ENCODE measurements at regions not wholly inside any gene's neighbourhood (a gene's known extent, or its start where the extent isn't known, plus 50 kb on each side); places are given as distances from the start of the nearest gene placed in this dataset.

- Histone ChIP-seq H3K4me3 (replicated peaks; ENCODE audit: insufficient read depth, low read length) (no peak overlapping the region), H3K27me3 (ENCODE audit: insufficient read depth, poor library complexity, severe bottlenecking) (no peaks in the 10 kb centered on the region), H3K27ac (replicated peaks) (no peak overlapping the region)
- no peak for DNase-seq (ENCODE audit: low read depth in 1 of 2, low spot score in 1 of 2)
- TF ChIP-seq POLR2AphosphoS5 (IDR thresholded peaks at IDR 0.05; ENCODE audit: low read depth) (no peak), CTCF (IDR thresholded peaks at IDR 0.05; ENCODE audit: insufficient read depth, low read length) (no peak), REST (IDR thresholded peaks at IDR 0.05; ENCODE audit: insufficient replicate concordance, low read depth) (no peak), GABPA (IDR thresholded peaks at IDR 0.05; ENCODE audit: low read depth) (no peak), SPI1 (IDR thresholded peaks at IDR 0.05; ENCODE audit: borderline replicate concordance, low read depth) (no peak)
Observed at GRCh38 chr2:40872580-40872979, 420.7 kb upstream of the SLC8A1 start.

DNA sequence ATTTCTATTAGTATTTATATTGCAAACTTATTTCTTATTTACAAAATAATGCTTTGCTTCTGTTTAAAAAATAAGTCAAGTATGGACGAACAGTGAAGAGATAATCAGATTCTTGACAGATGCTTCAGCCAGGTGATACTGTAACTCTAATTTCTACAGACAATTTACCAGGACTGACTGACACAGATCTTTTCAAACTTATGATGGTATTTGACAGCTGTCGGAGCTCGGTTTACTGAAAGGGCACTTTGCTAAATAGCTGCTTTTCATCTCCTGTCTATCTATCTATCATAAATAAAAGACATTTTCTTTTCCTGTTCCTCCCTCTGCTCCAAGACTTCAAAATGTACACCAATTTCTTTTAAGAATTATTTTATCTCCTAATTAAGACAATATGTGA is 422.5 kb upstream of the SLC8A1 start:
- no peak for DNase-seq (ENCODE audit: low read depth in 1 of 2, low spot score in 1 of 2)
- Histone ChIP-seq H3K27ac (replicated peaks) (no peak overlapping the region), H3K27me3 (ENCODE audit: insufficient read depth, poor library complexity, severe bottlenecking) (no peaks in the 10 kb centered on the region), H3K4me3 (replicated peaks; ENCODE audit: insufficient read depth, low read length) (no peak overlapping the region)
- TF ChIP-seq CTCF (IDR thresholded peaks at IDR 0.05; ENCODE audit: insufficient read depth, low read length) (no peak), GABPA (IDR thresholded peaks at IDR 0.05; ENCODE audit: low read depth) (no peak), SPI1 (IDR thresholded peaks at IDR 0.05; ENCODE audit: borderline replicate concordance, low read depth) (no peak), REST (IDR thresholded peaks at IDR 0.05; ENCODE audit: insufficient replicate concordance, low read depth) (no peak), POLR2AphosphoS5 (IDR thresholded peaks at IDR 0.05; ENCODE audit: low read depth) (no peak)

DNA sequence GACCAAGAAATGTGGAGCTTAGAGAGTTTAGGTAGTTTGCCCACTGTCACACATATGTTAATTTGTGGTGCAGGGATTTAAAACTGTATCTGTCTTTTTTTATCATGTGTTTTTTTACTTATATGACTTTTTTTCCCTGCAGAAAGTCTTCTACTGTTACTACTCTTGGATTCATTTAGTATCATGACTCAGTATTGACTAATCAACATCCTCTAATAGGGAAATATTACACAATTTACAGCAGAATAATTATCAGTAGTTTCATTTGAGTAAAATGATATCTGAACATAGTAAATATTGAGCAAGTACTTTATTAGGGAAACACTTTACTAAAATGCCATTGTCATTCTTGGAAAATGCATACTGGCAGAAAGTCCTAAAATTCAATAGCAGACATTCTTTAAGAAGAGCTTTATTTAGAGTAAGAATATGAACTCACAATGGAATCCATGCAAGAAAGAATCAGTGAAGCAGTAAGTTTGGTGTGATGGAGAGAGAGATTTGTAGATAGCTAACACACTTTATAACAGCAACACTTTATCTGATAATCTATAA is 425.9 kb upstream of the SLC8A1 start:
- no peak overlapping the region for H3K4me3 ChIP-seq (replicated peaks; ENCODE audit: insufficient read depth, low read length)
- TF ChIP-seq POLR2AphosphoS5 (IDR thresholded peaks at IDR 0.05; ENCODE audit: low read depth) (no peak), SPI1 (IDR thresholded peaks at IDR 0.05; ENCODE audit: borderline replicate concordance, low read depth) (no peak), GABPA (IDR thresholded peaks at IDR 0.05; ENCODE audit: low read depth) (no peak), CTCF (IDR thresholded peaks at IDR 0.05; ENCODE audit: insufficient read depth, low read length) (no peak), REST (IDR thresholded peaks at IDR 0.05; ENCODE audit: insufficient replicate concordance, low read depth) (no peak)
- H3K27ac ChIP-seq (replicated peaks): no peak overlapping the region
- no peak for DNase-seq (ENCODE audit: low read depth in 1 of 2, low spot score in 1 of 2)
- H3K27me3 ChIP-seq (ENCODE audit: insufficient read depth, poor library complexity, severe bottlenecking): no peaks in the 10 kb centered on the region

Data from HL-60 (cell line).